Lower leg skin (tissue), 3 donors: ENCODE measurements at regions not wholly inside any gene's neighbourhood (a gene's known extent, or its start where the extent isn't known, plus 50 kb on each side); places are given as distances from the start of the nearest gene placed in this dataset.

Experiments used
- POLR2A ChIP-seq, 2 donors: fragments of 450-650 bp; IDR thresholded peaks; one replicate each; pipeline ENCODE4 v1.6.1; 2016 to 2017; ENCODE audit warnings: antibody characterized with exemption in 2 of 2, mild to moderate bottlenecking in 1 of 2, moderate library complexity in 1 of 2
- TF ChIP-seq, protein P1 (sequence below), 3 donors: fragments of 450-650 bp; IDR thresholded peaks; one replicate each; pipeline ENCODE4 v1.5.1; 2016; ENCODE audit warnings: antibody characterized with exemption in 3 of 3, mild to moderate bottlenecking in 3 of 3, moderate library complexity in 2 of 3

DNA sequence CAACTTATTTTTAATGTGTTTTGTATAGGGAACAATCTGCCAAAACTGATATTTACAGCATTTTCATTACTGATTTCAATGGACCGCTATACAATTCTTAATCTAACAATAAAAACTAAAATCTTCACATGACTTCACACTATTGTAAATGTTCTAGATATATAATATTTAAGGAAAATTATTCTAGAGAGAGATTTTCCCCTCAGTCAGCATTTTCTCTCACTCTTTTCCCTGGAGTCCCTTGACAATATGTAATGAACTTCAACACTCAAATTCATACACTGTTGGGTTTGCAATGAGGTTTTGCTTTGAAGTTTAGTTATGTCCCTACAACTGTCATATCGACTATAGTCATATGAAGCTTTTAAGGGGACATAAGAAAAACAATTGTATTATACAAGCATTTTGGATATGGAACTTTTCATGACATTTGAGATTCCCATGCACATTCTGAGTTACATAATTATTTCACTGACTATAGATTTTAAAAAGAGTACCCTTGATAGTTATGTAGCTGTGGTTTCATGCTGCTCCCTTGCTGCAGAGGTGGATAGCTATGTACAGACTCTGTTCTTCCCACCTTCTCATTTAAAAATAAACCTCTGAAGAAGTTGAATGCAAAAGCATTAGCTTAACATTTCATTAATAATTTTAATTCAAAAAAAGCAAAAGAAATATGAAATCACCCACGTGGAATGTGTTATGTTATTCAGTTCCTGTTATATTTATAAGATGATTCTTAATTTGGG lies 338.5 kb downstream of the AKAIN1 start:
- TF ChIP-seq, protein P1, sequence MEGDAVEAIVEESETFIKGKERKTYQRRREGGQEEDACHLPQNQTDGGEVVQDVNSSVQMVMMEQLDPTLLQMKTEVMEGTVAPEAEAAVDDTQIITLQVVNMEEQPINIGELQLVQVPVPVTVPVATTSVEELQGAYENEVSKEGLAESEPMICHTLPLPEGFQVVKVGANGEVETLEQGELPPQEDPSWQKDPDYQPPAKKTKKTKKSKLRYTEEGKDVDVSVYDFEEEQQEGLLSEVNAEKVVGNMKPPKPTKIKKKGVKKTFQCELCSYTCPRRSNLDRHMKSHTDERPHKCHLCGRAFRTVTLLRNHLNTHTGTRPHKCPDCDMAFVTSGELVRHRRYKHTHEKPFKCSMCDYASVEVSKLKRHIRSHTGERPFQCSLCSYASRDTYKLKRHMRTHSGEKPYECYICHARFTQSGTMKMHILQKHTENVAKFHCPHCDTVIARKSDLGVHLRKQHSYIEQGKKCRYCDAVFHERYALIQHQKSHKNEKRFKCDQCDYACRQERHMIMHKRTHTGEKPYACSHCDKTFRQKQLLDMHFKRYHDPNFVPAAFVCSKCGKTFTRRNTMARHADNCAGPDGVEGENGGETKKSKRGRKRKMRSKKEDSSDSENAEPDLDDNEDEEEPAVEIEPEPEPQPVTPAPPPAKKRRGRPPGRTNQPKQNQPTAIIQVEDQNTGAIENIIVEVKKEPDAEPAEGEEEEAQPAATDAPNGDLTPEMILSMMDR (IDR thresholded peaks at IDR 0.05), result no peak
- no peak for TF ChIP-seq POLR2A (IDR thresholded peaks at IDR 0.05)
